Vagina (tissue), 2 donors: ENCODE measurements at regions not wholly inside any gene's neighbourhood (a gene's known extent, or its start where the extent isn't known, plus 50 kb on each side); places are given as distances from the start of the nearest gene placed in this dataset.

ENCODE experiments used
- POLR2A ChIP-seq, 2 donors: fragments of 450-650 bp; IDR thresholded peaks; one replicate each; pipeline ENCODE4 v1.6.1; 2017; ENCODE audit warnings: antibody characterized with exemption in 2 of 2, mild to moderate bottlenecking in 2 of 2, moderate library complexity in 2 of 2
- POLR2AphosphoS5 ChIP-seq, 2 donors: sonication (generic); formaldehyde crosslinking; IDR thresholded peaks; one replicate each; pipeline ENCODE4 v1.9.0; 2017; ENCODE audit warnings: antibody characterized with exemption in 2 of 2, mild to moderate bottlenecking in 2 of 2, low read depth in 1 of 2; ENCODE audit not compliant: insufficient read depth in 1 of 2
- TF ChIP-seq, protein P1 (sequence below), 3 experiments: fragments of 450-650 bp in 2 of 3; fragments of 200-600 bp in 1 of 3; sonication (generic) in 1 of 3; IDR thresholded peaks; one replicate each; pipeline ENCODE4 v1.5.1; 2017 to 2019; ENCODE audit warnings: antibody characterized with exemption in 3 of 3, mild to moderate bottlenecking in 2 of 3, moderate library complexity in 2 of 3

DNA sequence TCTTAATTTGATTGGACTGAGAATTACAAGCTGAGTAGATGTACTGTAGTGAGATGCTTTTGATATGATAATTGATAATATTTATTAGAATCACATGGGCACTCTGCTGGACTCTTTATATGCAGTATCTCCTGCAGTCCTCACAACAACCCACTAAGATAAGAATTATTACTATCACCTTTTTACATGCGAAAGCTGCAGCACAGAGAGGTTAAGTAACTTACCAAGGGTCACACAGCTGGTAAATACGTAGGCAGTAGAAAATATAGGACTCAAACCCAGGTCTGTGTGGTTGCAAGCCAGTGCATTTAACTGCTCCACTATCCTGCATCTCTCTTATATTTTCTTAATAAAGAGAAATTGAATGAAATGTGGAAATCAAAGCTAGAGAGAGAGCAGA, 392.8 kb upstream of the RORA start:
- TF ChIP-seq, protein P1, sequence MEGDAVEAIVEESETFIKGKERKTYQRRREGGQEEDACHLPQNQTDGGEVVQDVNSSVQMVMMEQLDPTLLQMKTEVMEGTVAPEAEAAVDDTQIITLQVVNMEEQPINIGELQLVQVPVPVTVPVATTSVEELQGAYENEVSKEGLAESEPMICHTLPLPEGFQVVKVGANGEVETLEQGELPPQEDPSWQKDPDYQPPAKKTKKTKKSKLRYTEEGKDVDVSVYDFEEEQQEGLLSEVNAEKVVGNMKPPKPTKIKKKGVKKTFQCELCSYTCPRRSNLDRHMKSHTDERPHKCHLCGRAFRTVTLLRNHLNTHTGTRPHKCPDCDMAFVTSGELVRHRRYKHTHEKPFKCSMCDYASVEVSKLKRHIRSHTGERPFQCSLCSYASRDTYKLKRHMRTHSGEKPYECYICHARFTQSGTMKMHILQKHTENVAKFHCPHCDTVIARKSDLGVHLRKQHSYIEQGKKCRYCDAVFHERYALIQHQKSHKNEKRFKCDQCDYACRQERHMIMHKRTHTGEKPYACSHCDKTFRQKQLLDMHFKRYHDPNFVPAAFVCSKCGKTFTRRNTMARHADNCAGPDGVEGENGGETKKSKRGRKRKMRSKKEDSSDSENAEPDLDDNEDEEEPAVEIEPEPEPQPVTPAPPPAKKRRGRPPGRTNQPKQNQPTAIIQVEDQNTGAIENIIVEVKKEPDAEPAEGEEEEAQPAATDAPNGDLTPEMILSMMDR (IDR thresholded peaks at IDR 0.05), result no peak
- TF ChIP-seq POLR2A (IDR thresholded peaks at IDR 0.05) (no peak), POLR2AphosphoS5 (IDR thresholded peaks at IDR 0.05; ENCODE audit: insufficient read depth in 1 of 2, low read depth in 1 of 2) (no peak)
